WTC11 (cell line): ENCODE measurements at regions not wholly inside any gene's neighbourhood (a gene's known extent, or its start where the extent isn't known, plus 50 kb on each side); places are given as distances from the start of the nearest gene placed in this dataset.

Experiments
- ATAC-seq: fragments of 200-7000 bp; cut with Tn5 transposase; 2 replicates; pipeline ENCODE4 v1.10.0; 2021; ENCODE audit warnings: mild to moderate bottlenecking, moderate library complexity
- CTCF ChIA-PET: fragments of 300-600 bp; sonication (Branson Sonifier 250); formaldehyde crosslinking; loops from one replicate; lab custom pipeline; 2021; ENCODE audit warnings: antibody characterized with exemption; lab: Charles Lee
- POLR2A ChIA-PET: fragments of 350-600 bp; sonication (Branson Sonifier 250); formaldehyde crosslinking; loops from one replicate; lab custom pipeline; 2021; ENCODE audit warnings: antibody characterized with exemption; lab: Charles Lee
- DNase-seq: peaks from one replicate; pipeline ENCODE4 v3.0.0; 2021; ENCODE audit warnings: low spot score
- H3K27ac Mint-ChIP-seq: 2 replicates; pipeline ENCODE4 v1.8.0; 2021; ENCODE audit warnings: mixed read lengths
- H3K27me3 Mint-ChIP-seq: 2 replicates; pipeline ENCODE4 v1.8.0; 2021; ENCODE audit warnings: low read depth, mild to moderate bottlenecking, moderate library complexity, mixed read lengths
- H3K36me3 Mint-ChIP-seq: 2 replicates; pipeline ENCODE4 v1.8.0; 2021; ENCODE audit warnings: mixed read lengths
- H3K4me1 Mint-ChIP-seq: 2 replicates; pipeline ENCODE4 v1.8.0; 2022; ENCODE audit warnings: mixed read lengths
- H3K4me3 Mint-ChIP-seq: 2 replicates; pipeline ENCODE4 v1.8.0; 2021; ENCODE audit warnings: mild to moderate bottlenecking, moderate library complexity, mixed read lengths
- H3K9me3 Mint-ChIP-seq: 2 replicates; pipeline ENCODE4 v1.8.0; 2021; ENCODE audit warnings: mixed read lengths
- CBFB ChIP-seq: sonication (generic); formaldehyde crosslinking; IDR thresholded peaks from 2 replicates; pipeline ENCODE4 v1.8.1; 2022; ENCODE audit warnings: mild to moderate bottlenecking, low read depth, missing genetic modification reagents
- CDX4 ChIP-seq: fragments of 250-450 bp; sonication (Bioruptor Pico); IDR thresholded peaks from 2 replicates; pipeline ENCODE4 v1.9.0; 2021; ENCODE audit warnings: moderate library complexity, mild to moderate bottlenecking, inconsistent platforms, borderline replicate concordance
- GRHL2 ChIP-seq: fragments of 250-450 bp; sonication (Bioruptor Pico); IDR thresholded peaks from 2 replicates; pipeline ENCODE4 v1.8.0; 2022; ENCODE audit warnings: mild to moderate bottlenecking, moderate library complexity; ENCODE audit not compliant: insufficient replicate concordance, severe bottlenecking
- IRF2 ChIP-seq: sonication (generic); formaldehyde crosslinking; IDR thresholded peaks from 2 replicates; pipeline ENCODE4 v1.8.0; 2022; ENCODE audit warnings: low read depth, missing genetic modification reagents, borderline replicate concordance
- KAT7 ChIP-seq: sonication (generic); formaldehyde crosslinking; IDR thresholded peaks from 2 replicates; pipeline ENCODE4 v1.8.1; 2023; ENCODE audit warnings: missing genetic modification reagents, mild to moderate bottlenecking, borderline replicate concordance
- NFATC4 ChIP-seq: fragments of 250-450 bp; sonication (Bioruptor Pico); IDR thresholded peaks from 2 replicates; pipeline ENCODE4 v1.9.0; 2021; ENCODE audit warnings: mild to moderate bottlenecking
- PREB ChIP-seq: sonication (generic); formaldehyde crosslinking; IDR thresholded peaks from 2 replicates; pipeline ENCODE4 v1.8.1; 2022; ENCODE audit warnings: mild to moderate bottlenecking, missing genetic modification reagents, moderate library complexity, borderline replicate concordance
- SMAD4 ChIP-seq: sonication (generic); formaldehyde crosslinking; IDR thresholded peaks from 2 replicates; pipeline ENCODE4 v1.8.0; 2022; ENCODE audit warnings: mild to moderate bottlenecking, missing genetic modification reagents
- SP1 ChIP-seq: sonication (generic); formaldehyde crosslinking; conservative IDR thresholded peaks from 2 replicates; pipeline ENCODE4 v1.8.1; 2022; ENCODE audit warnings: missing genetic modification reagents
- STAT6 ChIP-seq: sonication (generic); formaldehyde crosslinking; conservative IDR thresholded peaks from 2 replicates; pipeline ENCODE4 v1.8.1; 2023; ENCODE audit warnings: mild to moderate bottlenecking, low read depth, missing genetic modification reagents, moderate library complexity
- TCF7 ChIP-seq: sonication (generic); formaldehyde crosslinking; IDR thresholded peaks from 2 replicates; pipeline ENCODE4 v1.8.0; 2022; ENCODE audit warnings: mild to moderate bottlenecking, low read depth, missing genetic modification reagents, moderate library complexity
- TEAD4 ChIP-seq: sonication (generic); formaldehyde crosslinking; IDR thresholded peaks from 2 replicates; pipeline ENCODE4 v1.8.0; 2022; ENCODE audit warnings: mild to moderate bottlenecking, missing genetic modification reagents
- TF ChIP-seq, protein P1 (sequence below): fragments of 200-600 bp; IDR thresholded peaks from 2 replicates; pipeline ENCODE4 v1.8.0; 2022; ENCODE audit warnings: antibody characterized with exemption
- TF ChIP-seq, protein P2 (sequence below): sonication (generic); formaldehyde crosslinking; IDR thresholded peaks from 2 replicates; pipeline ENCODE4 v1.8.1; 2023; ENCODE audit warnings: mild to moderate bottlenecking, missing genetic modification reagents, moderate library complexity
- TF ChIP-seq, protein P3 (sequence below): sonication (generic); formaldehyde crosslinking; IDR thresholded peaks from 2 replicates; pipeline ENCODE4 v1.8.1; 2022; ENCODE audit warnings: low read depth, missing genetic modification reagents, borderline replicate concordance
- TF ChIP-seq, protein P4 (sequence below): sonication (generic); formaldehyde crosslinking; IDR thresholded peaks from 2 replicates; pipeline ENCODE4 v1.8.1; 2022; ENCODE audit warnings: missing genetic modification reagents, borderline replicate concordance

DNA sequence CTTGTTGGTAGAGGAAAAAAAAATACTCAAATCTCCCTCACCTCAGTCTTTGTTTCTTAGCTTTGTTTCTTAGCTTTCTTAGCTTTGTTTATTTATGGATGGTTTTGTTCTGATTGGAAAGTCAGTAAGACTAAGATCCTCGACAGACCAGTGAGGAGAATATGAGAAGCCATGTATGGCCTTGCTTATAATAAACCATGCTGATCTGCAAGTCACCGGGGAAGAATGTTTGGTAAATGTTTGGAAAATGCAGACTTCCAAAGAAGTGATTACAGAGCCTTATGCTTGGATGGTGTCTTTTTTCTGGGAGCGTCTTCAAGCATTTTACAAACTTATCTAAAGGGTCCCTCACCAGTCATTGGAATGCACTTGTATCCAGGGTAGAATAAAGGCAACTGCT lies 90.1 kb upstream of the NOCT start:
- Mint-ChIP-seq H3K4me1 (peaks cover 9% of the 10 kb centered on the region), H3K4me3 (no peak overlapping the region), H3K27ac (no peak overlapping the region), H3K9me3 (peaks cover 29% of the 10 kb centered on the region), H3K27me3 (no peaks in the 10 kb centered on the region; the same call in 1 of the 2 replicates)
- POLR2A ChIA-PET = no interaction called here
- CTCF ChIA-PET = interaction anchor here (1.2 to 2.1 kb wide), 2 partner anchors 13 to 55 kb away, joined by 5 to 12 read pairs; no protein-coding TSS in a partner anchor
- no peak for ATAC-seq
- DNase-seq = no peak
- TF ChIP-seq TEAD4 (no peak), CBFB (CRISPR knock-in tag) (no peak), GRHL2 (CRISPR knock-in tag) (no peak), TCF7 (CRISPR knock-in tag) (no peak), SMAD4 (CRISPR knock-in tag) (no peak), IRF2 (CRISPR knock-in tag) (no peak), KAT7 (CRISPR knock-in tag) (no peak), STAT6 (CRISPR knock-in tag) (no peak), CDX4 (CRISPR knock-in tag) (no peak), NFATC4 (CRISPR knock-in tag) (no peak), SP1 (CRISPR knock-in tag) (no peak), PREB (no peak)
- TF ChIP-seq, protein P1, sequence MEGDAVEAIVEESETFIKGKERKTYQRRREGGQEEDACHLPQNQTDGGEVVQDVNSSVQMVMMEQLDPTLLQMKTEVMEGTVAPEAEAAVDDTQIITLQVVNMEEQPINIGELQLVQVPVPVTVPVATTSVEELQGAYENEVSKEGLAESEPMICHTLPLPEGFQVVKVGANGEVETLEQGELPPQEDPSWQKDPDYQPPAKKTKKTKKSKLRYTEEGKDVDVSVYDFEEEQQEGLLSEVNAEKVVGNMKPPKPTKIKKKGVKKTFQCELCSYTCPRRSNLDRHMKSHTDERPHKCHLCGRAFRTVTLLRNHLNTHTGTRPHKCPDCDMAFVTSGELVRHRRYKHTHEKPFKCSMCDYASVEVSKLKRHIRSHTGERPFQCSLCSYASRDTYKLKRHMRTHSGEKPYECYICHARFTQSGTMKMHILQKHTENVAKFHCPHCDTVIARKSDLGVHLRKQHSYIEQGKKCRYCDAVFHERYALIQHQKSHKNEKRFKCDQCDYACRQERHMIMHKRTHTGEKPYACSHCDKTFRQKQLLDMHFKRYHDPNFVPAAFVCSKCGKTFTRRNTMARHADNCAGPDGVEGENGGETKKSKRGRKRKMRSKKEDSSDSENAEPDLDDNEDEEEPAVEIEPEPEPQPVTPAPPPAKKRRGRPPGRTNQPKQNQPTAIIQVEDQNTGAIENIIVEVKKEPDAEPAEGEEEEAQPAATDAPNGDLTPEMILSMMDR = no peak
- TF ChIP-seq, protein P2, sequence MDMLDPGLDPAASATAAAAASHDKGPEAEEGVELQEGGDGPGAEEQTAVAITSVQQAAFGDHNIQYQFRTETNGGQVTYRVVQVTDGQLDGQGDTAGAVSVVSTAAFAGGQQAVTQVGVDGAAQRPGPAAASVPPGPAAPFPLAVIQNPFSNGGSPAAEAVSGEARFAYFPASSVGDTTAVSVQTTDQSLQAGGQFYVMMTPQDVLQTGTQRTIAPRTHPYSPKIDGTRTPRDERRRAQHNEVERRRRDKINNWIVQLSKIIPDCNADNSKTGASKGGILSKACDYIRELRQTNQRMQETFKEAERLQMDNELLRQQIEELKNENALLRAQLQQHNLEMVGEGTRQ (CRISPR knock-in tag) = no peak
- TF ChIP-seq, protein P3, sequence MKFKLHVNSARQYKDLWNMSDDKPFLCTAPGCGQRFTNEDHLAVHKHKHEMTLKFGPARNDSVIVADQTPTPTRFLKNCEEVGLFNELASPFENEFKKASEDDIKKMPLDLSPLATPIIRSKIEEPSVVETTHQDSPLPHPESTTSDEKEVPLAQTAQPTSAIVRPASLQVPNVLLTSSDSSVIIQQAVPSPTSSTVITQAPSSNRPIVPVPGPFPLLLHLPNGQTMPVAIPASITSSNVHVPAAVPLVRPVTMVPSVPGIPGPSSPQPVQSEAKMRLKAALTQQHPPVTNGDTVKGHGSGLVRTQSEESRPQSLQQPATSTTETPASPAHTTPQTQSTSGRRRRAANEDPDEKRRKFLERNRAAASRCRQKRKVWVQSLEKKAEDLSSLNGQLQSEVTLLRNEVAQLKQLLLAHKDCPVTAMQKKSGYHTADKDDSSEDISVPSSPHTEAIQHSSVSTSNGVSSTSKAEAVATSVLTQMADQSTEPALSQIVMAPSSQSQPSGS (CRISPR knock-in tag) = no peak
- TF ChIP-seq, protein P4, sequence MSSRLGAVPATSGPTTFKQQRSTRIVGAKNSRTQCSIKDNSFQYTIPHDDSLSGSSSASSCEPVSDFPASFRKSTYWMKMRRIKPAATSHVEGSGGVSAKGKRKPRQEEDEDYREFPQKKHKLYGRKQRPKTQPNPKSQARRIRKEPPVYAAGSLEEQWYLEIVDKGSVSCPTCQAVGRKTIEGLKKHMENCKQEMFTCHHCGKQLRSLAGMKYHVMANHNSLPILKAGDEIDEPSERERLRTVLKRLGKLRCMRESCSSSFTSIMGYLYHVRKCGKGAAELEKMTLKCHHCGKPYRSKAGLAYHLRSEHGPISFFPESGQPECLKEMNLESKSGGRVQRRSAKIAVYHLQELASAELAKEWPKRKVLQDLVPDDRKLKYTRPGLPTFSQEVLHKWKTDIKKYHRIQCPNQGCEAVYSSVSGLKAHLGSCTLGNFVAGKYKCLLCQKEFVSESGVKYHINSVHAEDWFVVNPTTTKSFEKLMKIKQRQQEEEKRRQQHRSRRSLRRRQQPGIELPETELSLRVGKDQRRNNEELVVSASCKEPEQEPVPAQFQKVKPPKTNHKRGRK = no peak
- TF ChIP-seq, all 79 proteins: peak for 0
- peaks cover 24% of the 10 kb centered on the region for H3K36me3 Mint-ChIP-seq
